NCI-H2107 (cell line): ENCODE measurements at regions not wholly inside any gene's neighbourhood (a gene's known extent, or its start where the extent isn't known, plus 50 kb on each side); places are given as distances from the start of the nearest gene placed in this dataset.
"Not testable (repeated sequence)": the region's sequence is repeated elsewhere in the genome, so short reads cannot be mapped to it uniquely, and the experiment has no call there.

Experiments
- DNase-seq: peaks from one replicate; lab custom pipeline; 2025; lab: John Stamatoyannopoulos, UW

GRCh38 chr14:41549821-41550607 is 56.7 kb upstream of the LRFN5 start:
- DNase-seq: no peak

GRCh38 chr14:41549282-41549681 is 57.4 kb upstream of the LRFN5 start:
- no peak for DNase-seq

- no peak for DNase-seq
These were observed 58.0 kb upstream of the LRFN5 start for GRCh38 chr14:41548666-41549065.

GRCh38 chr14:41541333-41541732 is 65.3 kb upstream of the LRFN5 start:
- DNase-seq: no peak

- no peak for DNase-seq
These were observed 74.4 kb upstream of the LRFN5 start for GRCh38 chr14:41532255-41532654.

GRCh38 chr14:41521891-41522290 is 84.8 kb upstream of the LRFN5 start:
- DNase-seq: no peak

GRCh38 chr14:41518030-41518429 is 88.6 kb upstream of the LRFN5 start:
- not testable (repeated sequence) for DNase-seq

GRCh38 chr14:41506552-41506951 is 100.1 kb upstream of the LRFN5 start:
- DNase-seq: no peak

- DNase-seq: no peak
These were observed 101.2 kb upstream of the LRFN5 start for GRCh38 chr14:41505491-41505890.

GRCh38 chr14:41498959-41499358 is 107.7 kb upstream of the LRFN5 start:
- no peak for DNase-seq

GRCh38 chr14:41490323-41490722 is 116.4 kb upstream of the LRFN5 start:
- DNase-seq: no peak

- DNase-seq: no peak
These were observed 117.2 kb upstream of the LRFN5 start for GRCh38 chr14:41489315-41489972.

GRCh38 chr14:41488401-41488800 is 118.3 kb upstream of the LRFN5 start:
- no peak for DNase-seq

GRCh38 chr14:41482861-41483260 is 123.8 kb upstream of the LRFN5 start:
- DNase-seq: no peak

- DNase-seq: no peak
These were observed 130.2 kb upstream of the LRFN5 start for GRCh38 chr14:41476526-41476925.

- no peak for DNase-seq
These were observed 145.3 kb upstream of the LRFN5 start for GRCh38 chr14:41461380-41461779.

- DNase-seq: no peak
These were observed 149.3 kb upstream of the LRFN5 start for GRCh38 chr14:41457393-41457792.

GRCh38 chr14:41449066-41449465 is 157.6 kb upstream of the LRFN5 start:
- DNase-seq: no peak

GRCh38 chr14:41446008-41446407 is 160.7 kb upstream of the LRFN5 start:
- DNase-seq: no peak

- no peak for DNase-seq
These were observed 183.2 kb upstream of the LRFN5 start for GRCh38 chr14:41423503-41423902.

- not testable (repeated sequence) for DNase-seq
These were observed 185.4 kb upstream of the LRFN5 start for GRCh38 chr14:41421308-41421707.

- no peak for DNase-seq
These were observed 187.0 kb upstream of the LRFN5 start for GRCh38 chr14:41419709-41420108.

- no peak for DNase-seq
These were observed 187.8 kb upstream of the LRFN5 start for GRCh38 chr14:41418851-41419250.

- no peak for DNase-seq
These were observed 196.9 kb upstream of the LRFN5 start for GRCh38 chr14:41409806-41410205.
